Mucosa of descending colon (tissue), 3 donors: ENCODE measurements at regions not wholly inside any gene's neighbourhood (a gene's known extent, or its start where the extent isn't known, plus 50 kb on each side); places are given as distances from the start of the nearest gene placed in this dataset.

Experiments
- ATAC-seq: fragments of 200-7000 bp; cut with Tn5 transposase; one replicate; pipeline ENCODE4 v1.9.1; 2020; ENCODE audit warnings: mild to moderate bottlenecking, moderate library complexity
- DNase-seq, 3 donors: peaks; one replicate each; pipeline ENCODE4 v3.0.0-alpha.2; 2020
- H3K36me3 ChIP-seq: fragments of 200-600 bp; one replicate; pipeline ENCODE4 v1.8.0; 2021; ENCODE audit warnings: low read depth, mild to moderate bottlenecking
- H3K4me1 ChIP-seq: fragments of 200-600 bp; one replicate; pipeline ENCODE4 v1.8.0; 2021; ENCODE audit warnings: low read depth, mild to moderate bottlenecking
- H3K4me3 ChIP-seq: fragments of 200-600 bp; one replicate; pipeline ENCODE4 v1.8.0; 2021; ENCODE audit warnings: mild to moderate bottlenecking
- H3K9me3 ChIP-seq: fragments of 200-600 bp; one replicate; pipeline ENCODE4 v1.8.0; 2021; ENCODE audit warnings: mild to moderate bottlenecking
- intact Hi-C, 2 donors: fragments of 100-400 bp; cut with DNase I in 1 of 2; cut with micrococcal nuclease in 1 of 2; formaldehyde crosslinking; loops; one replicate each; pipeline versions ENCODE4 v1.11.0 to v1.11.1; 2022; cut with DNase I, micrococcal nuclease
- TF ChIP-seq, protein P1 (sequence below): fragments of 200-600 bp; IDR thresholded peaks from one replicate; pipeline ENCODE4 v1.8.0; 2022; ENCODE audit warnings: antibody characterized with exemption, mild to moderate bottlenecking
- donor health status: DM: no; HTN: no; CAD: no; lungs with moderate emphysema.
- donor health status: DM: no; HTN: no; CAD: no.
- donor health status: DM: no; HTN: yes; CAD: no.

- TF ChIP-seq, protein P1, sequence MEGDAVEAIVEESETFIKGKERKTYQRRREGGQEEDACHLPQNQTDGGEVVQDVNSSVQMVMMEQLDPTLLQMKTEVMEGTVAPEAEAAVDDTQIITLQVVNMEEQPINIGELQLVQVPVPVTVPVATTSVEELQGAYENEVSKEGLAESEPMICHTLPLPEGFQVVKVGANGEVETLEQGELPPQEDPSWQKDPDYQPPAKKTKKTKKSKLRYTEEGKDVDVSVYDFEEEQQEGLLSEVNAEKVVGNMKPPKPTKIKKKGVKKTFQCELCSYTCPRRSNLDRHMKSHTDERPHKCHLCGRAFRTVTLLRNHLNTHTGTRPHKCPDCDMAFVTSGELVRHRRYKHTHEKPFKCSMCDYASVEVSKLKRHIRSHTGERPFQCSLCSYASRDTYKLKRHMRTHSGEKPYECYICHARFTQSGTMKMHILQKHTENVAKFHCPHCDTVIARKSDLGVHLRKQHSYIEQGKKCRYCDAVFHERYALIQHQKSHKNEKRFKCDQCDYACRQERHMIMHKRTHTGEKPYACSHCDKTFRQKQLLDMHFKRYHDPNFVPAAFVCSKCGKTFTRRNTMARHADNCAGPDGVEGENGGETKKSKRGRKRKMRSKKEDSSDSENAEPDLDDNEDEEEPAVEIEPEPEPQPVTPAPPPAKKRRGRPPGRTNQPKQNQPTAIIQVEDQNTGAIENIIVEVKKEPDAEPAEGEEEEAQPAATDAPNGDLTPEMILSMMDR = no peak
- DNase-seq (no peak), ATAC-seq (no peak)
- Histone ChIP-seq H3K9me3 (no peaks in the 10 kb centered on the region), H3K36me3 (no peaks in the 10 kb centered on the region), H3K4me3 (no peak overlapping the region), H3K4me1 (no peaks in the 10 kb centered on the region)
- intact Hi-C loops = no loop called here
Observed at GRCh38 chr4:18185491-18185890, 163.9 kb upstream of the LCORL start.

DNA sequence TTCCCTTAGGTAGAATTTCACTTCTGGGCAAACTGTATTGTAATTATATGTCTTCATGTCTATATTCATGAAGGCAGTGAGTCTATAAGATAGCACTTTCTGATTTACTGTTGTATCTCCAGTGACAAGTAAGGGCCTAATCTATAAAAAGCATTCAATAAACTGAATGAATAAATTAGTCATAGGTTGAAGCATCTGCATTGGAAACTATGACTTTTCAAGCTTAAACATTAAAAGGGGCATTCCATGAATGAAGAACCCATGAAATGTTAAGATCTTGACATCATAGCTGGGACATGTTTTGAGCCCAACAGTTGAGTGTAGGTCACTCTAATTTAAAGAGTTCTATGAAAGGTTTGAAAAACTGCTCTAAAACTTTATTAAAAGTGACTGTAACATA lies 159.3 kb upstream of the LCORL start:
- Histone ChIP-seq H3K4me3 (no peak overlapping the region), H3K36me3 (no peaks in the 10 kb centered on the region), H3K9me3 (no peaks in the 10 kb centered on the region), H3K4me1 (no peaks in the 10 kb centered on the region)
- TF ChIP-seq, protein P1 = no peak
- ATAC-seq (no peak), DNase-seq (no peak)
- intact Hi-C loops = no loop called here

GRCh38 chr4:18180122-18180521 lies 158.6 kb upstream of the LCORL start:
- intact Hi-C loops = no loop called here
- DNase-seq (no peak), ATAC-seq (no peak)
- no peak overlapping the region for H3K4me3 ChIP-seq
- no peaks in the 10 kb centered on the region for H3K9me3 ChIP-seq
- no peaks in the 10 kb centered on the region for H3K36me3 ChIP-seq
- TF ChIP-seq, protein P1 = no peak
- H3K4me1 ChIP-seq = no peaks in the 10 kb centered on the region

GRCh38 chr4:18171896-18172295 lies 150.3 kb upstream of the LCORL start:
- no peak for ATAC-seq
- no peaks in the 10 kb centered on the region for H3K4me1 ChIP-seq

DNA sequence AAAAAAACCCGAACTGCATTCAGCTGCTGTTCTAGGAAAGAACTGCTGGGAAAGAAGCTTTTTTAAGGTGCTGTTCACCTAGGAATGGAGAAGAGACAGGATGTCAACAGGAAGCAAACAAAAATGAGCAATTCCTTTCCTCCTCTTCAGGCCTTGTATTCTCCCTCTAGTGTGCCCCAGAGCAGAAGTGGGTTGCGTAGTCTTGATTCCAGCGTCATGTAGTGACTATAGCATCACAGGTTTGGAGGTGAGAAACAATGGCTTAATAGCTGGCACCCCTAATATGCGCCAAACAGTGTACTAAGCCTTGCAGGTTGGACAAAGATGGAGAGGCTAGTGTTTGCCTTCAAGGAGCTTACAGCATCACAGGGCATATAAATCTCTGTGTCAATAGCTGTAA lies 146.3 kb upstream of the LCORL start:
- Histone ChIP-seq H3K36me3 (no peaks in the 10 kb centered on the region), H3K4me1 (no peaks in the 10 kb centered on the region), H3K9me3 (no peaks in the 10 kb centered on the region), H3K4me3 (no peak overlapping the region)
- ATAC-seq (no peak), DNase-seq (no peak)
- TF ChIP-seq, protein P1 = no peak
- intact Hi-C loops = no loop called here

More at GRCh38 chr4:18171896-18172295, 150.3 kb upstream of the LCORL start:
- Histone ChIP-seq H3K4me3 (no peak overlapping the region), H3K36me3 (no peaks in the 10 kb centered on the region), H3K9me3 (no peaks in the 10 kb centered on the region)
- DNase-seq = no peak
- TF ChIP-seq, protein P1 = no peak
- intact Hi-C loops = no loop called here

GRCh38 chr4:18166925-18167324 lies 145.4 kb upstream of the LCORL start:
- intact Hi-C loops = no loop called here
- DNase-seq (no peak), ATAC-seq (no peak)
- TF ChIP-seq, protein P1 = no peak
- H3K4me3 ChIP-seq = no peak overlapping the region
- H3K9me3 ChIP-seq = no peaks in the 10 kb centered on the region
- no peaks in the 10 kb centered on the region for H3K4me1 ChIP-seq
- no peaks in the 10 kb centered on the region for H3K36me3 ChIP-seq
